ENCODE measurements at regions not wholly inside any gene's neighbourhood (a gene's known extent, or its start where the extent isn't known, plus 50 kb on each side); places are given as distances from the start of the nearest gene placed in this dataset.

GRCh38 chr5:8233479-8233878, 364.5 kb downstream of the MTRR start:
- Mint-ChIP-seq H3K9me3 (no peaks in the 10 kb centered on the region; the same call in 1 of the 2 replicates), H3K4me3 (no peak overlapping the region), H3K27me3 (ENCODE audit: insufficient read depth) (peaks cover 2% of the 10 kb centered on the region; the same call in 1 of the 2 replicates), H3K36me3 (ENCODE audit: low read depth) (no peaks in the 10 kb centered on the region), H3K4me1 (ENCODE audit: low read depth) (no peaks in the 10 kb centered on the region), H3K27ac (no peak overlapping the region)
- no peak for TF ChIP-seq CTCF (IDR thresholded peaks at IDR 0.05)
- no peak for DNase-seq

- H3K4me1 Mint-ChIP-seq (ENCODE audit: low read depth) = no peaks in the 10 kb centered on the region
- DNase-seq = no peak
- H3K27ac Mint-ChIP-seq = no peak overlapping the region
- no peak overlapping the region for H3K4me3 Mint-ChIP-seq
- peaks cover 2% of the 10 kb centered on the region; the same call in 1 of the 2 replicates for H3K27me3 Mint-ChIP-seq (ENCODE audit: insufficient read depth)
- H3K9me3 Mint-ChIP-seq = no peaks in the 10 kb centered on the region; the same call in 1 of the 2 replicates
- TF ChIP-seq CTCF (IDR thresholded peaks at IDR 0.05) = no peak
- no peaks in the 10 kb centered on the region for H3K36me3 Mint-ChIP-seq (ENCODE audit: low read depth)
These were observed 365.3 kb downstream of the MTRR start for GRCh38 chr5:8234179-8234770.

GRCh38 chr5:8238080-8238479, 369.1 kb downstream of the MTRR start:
- Mint-ChIP-seq H3K36me3 (ENCODE audit: low read depth) (no peaks in the 10 kb centered on the region), H3K27me3 (ENCODE audit: insufficient read depth) (peaks cover 2% of the 10 kb centered on the region; the same call in 1 of the 2 replicates), H3K4me3 (no peak overlapping the region), H3K27ac (no peak overlapping the region), H3K4me1 (ENCODE audit: low read depth) (no peaks in the 10 kb centered on the region), H3K9me3 (no peaks in the 10 kb centered on the region; the same call in 1 of the 2 replicates)
- no peak for DNase-seq
- TF ChIP-seq CTCF (IDR thresholded peaks at IDR 0.05) = no peak

- peaks cover 2% of the 10 kb centered on the region; the same call in 1 of the 2 replicates for H3K27me3 Mint-ChIP-seq (ENCODE audit: insufficient read depth)
- no peak for TF ChIP-seq CTCF (IDR thresholded peaks at IDR 0.05)
- no peak overlapping the region for H3K27ac Mint-ChIP-seq
- no peaks in the 10 kb centered on the region; the same call in 1 of the 2 replicates for H3K9me3 Mint-ChIP-seq
- no peaks in the 10 kb centered on the region for H3K4me1 Mint-ChIP-seq (ENCODE audit: low read depth)
- H3K36me3 Mint-ChIP-seq (ENCODE audit: low read depth) = no peaks in the 10 kb centered on the region
- no peak for DNase-seq
- no peak overlapping the region for H3K4me3 Mint-ChIP-seq
These were observed 370.2 kb downstream of the MTRR start for GRCh38 chr5:8239198-8239597.

GRCh38 chr5:8239646-8240045, 370.7 kb downstream of the MTRR start:
- Mint-ChIP-seq H3K27ac (no peak overlapping the region), H3K4me1 (ENCODE audit: low read depth) (no peaks in the 10 kb centered on the region), H3K9me3 (no peaks in the 10 kb centered on the region; the same call in 1 of the 2 replicates), H3K27me3 (ENCODE audit: insufficient read depth) (peaks cover 2% of the 10 kb centered on the region; the same call in 1 of the 2 replicates), H3K36me3 (ENCODE audit: low read depth) (no peaks in the 10 kb centered on the region), H3K4me3 (no peak overlapping the region)
- no peak for DNase-seq
- TF ChIP-seq CTCF (IDR thresholded peaks at IDR 0.05) = no peak
